MV-4-11 (cell line): ENCODE measurements at regions not wholly inside any gene's neighbourhood (a gene's known extent, or its start where the extent isn't known, plus 50 kb on each side); places are given as distances from the start of the nearest gene placed in this dataset.

Source experiments
- DNase-seq: peaks from one replicate; lab custom pipeline; 2025; lab: John Stamatoyannopoulos, UW

GRCh38 chr6:23021487-23021886 is 452.1 kb downstream of the HDGFL1 start:
- no peak for DNase-seq

GRCh38 chr6:23027281-23027680 is 457.9 kb downstream of the HDGFL1 start:
- DNase-seq = no peak

- DNase-seq = no peak
Measured at GRCh38 chr6:23031986-23032385, 462.6 kb downstream of the HDGFL1 start.

- no peak for DNase-seq
Measured at GRCh38 chr6:23034926-23035325, 465.6 kb downstream of the HDGFL1 start.

- DNase-seq = no peak
Measured at GRCh38 chr6:23036406-23036983, 467.1 kb downstream of the HDGFL1 start.

GRCh38 chr6:23040899-23041298 is 471.5 kb downstream of the HDGFL1 start:
- no peak for DNase-seq

- DNase-seq = no peak
Measured at GRCh38 chr6:23045280-23045679, 475.9 kb downstream of the HDGFL1 start.

- no peak for DNase-seq
Measured at GRCh38 chr6:23055523-23055922, 486.2 kb downstream of the HDGFL1 start.

- no peak for DNase-seq
Measured at GRCh38 chr6:23073821-23074220, 504.5 kb downstream of the HDGFL1 start.

GRCh38 chr6:23077772-23078171 is 508.4 kb downstream of the HDGFL1 start:
- no peak for DNase-seq

- no peak for DNase-seq
Measured at GRCh38 chr6:23081701-23082100, 512.3 kb downstream of the HDGFL1 start.

GRCh38 chr6:23086100-23086499 is 516.7 kb downstream of the HDGFL1 start:
- DNase-seq = no peak

GRCh38 chr6:23087471-23087870 is 518.1 kb downstream of the HDGFL1 start:
- no peak for DNase-seq

- DNase-seq = no peak
Measured at GRCh38 chr6:23088761-23089160, 519.4 kb downstream of the HDGFL1 start.

GRCh38 chr6:23089981-23090380 is 520.6 kb downstream of the HDGFL1 start:
- no peak for DNase-seq

GRCh38 chr6:23091795-23092194 is 522.4 kb downstream of the HDGFL1 start:
- DNase-seq = peak; percentile 0

GRCh38 chr6:23096876-23097275 is 527.5 kb downstream of the HDGFL1 start:
- DNase-seq = no peak

GRCh38 chr6:23097566-23097965 is 528.2 kb downstream of the HDGFL1 start:
- no peak for DNase-seq

- no peak for DNase-seq
Measured at GRCh38 chr6:23106951-23107350, 537.6 kb downstream of the HDGFL1 start.

GRCh38 chr6:23111984-23112383 is 542.6 kb downstream of the HDGFL1 start:
- no peak for DNase-seq

- no peak for DNase-seq
Measured at GRCh38 chr6:23114812-23115504, 545.6 kb downstream of the HDGFL1 start.

GRCh38 chr6:23137611-23138010 is 568.2 kb downstream of the HDGFL1 start:
- no peak for DNase-seq

- DNase-seq = no peak
Measured at GRCh38 chr6:23140871-23141270, 571.5 kb downstream of the HDGFL1 start.

- DNase-seq = no peak
Measured at GRCh38 chr6:23145781-23146180, 576.4 kb downstream of the HDGFL1 start.
